ENCODE measurements at regions not wholly inside any gene's neighbourhood (a gene's known extent, or its start where the extent isn't known, plus 50 kb on each side); places are given as distances from the start of the nearest gene placed in this dataset.
"Not testable (repeated sequence)": the region's sequence is repeated elsewhere in the genome, so short reads cannot be mapped to it uniquely, and the experiment has no call there.

DNA sequence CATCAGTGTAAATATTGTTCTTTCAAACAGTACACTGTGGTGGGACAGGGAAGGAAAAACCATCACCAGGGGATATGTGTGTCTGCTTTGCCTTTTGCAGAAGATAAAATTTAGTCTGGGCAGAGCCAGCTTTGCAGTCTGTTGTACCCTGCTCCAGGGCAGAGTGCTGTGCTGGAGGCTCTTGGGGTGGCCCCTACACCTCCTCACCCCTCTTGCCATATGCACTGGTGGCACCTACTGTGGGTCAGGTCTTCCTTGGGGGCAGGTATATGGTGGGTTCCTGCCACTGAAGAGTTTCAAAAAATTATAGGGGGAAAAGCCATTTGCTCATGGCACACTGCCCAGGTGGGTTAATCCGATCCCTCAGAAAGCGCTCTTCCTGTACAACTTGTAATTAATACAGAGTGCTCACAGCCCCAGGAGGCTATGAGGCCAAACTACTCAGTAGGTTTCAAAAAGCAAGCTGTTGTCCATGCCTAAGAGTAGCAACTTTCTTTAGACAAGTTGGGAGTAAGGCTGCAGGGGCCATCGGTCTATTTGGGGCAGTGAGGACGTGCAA lies 112.7 kb upstream of the BMPER start:
- no peaks in the 10 kb centered on the region for H3K27me3 ChIP-seq (ENCODE audit: low read depth)
- H3K27ac ChIP-seq = no peak overlapping the region
- no peak for DNase-seq
- TF ChIP-seq, protein P1, sequence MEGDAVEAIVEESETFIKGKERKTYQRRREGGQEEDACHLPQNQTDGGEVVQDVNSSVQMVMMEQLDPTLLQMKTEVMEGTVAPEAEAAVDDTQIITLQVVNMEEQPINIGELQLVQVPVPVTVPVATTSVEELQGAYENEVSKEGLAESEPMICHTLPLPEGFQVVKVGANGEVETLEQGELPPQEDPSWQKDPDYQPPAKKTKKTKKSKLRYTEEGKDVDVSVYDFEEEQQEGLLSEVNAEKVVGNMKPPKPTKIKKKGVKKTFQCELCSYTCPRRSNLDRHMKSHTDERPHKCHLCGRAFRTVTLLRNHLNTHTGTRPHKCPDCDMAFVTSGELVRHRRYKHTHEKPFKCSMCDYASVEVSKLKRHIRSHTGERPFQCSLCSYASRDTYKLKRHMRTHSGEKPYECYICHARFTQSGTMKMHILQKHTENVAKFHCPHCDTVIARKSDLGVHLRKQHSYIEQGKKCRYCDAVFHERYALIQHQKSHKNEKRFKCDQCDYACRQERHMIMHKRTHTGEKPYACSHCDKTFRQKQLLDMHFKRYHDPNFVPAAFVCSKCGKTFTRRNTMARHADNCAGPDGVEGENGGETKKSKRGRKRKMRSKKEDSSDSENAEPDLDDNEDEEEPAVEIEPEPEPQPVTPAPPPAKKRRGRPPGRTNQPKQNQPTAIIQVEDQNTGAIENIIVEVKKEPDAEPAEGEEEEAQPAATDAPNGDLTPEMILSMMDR (IDR thresholded peaks at IDR 0.05) = no peak
- no peaks in the 10 kb centered on the region for H3K36me3 ChIP-seq
- H3K4me3 ChIP-seq = no peak overlapping the region
- H3K4me1 ChIP-seq = no peaks in the 10 kb centered on the region
- peak in 1 of 2 donors; percentile 25 for ATAC-seq
- H3K9me3 ChIP-seq = no peaks in the 10 kb centered on the region
- intact Hi-C loops (cut with DNase I) = no loop called here

DNA sequence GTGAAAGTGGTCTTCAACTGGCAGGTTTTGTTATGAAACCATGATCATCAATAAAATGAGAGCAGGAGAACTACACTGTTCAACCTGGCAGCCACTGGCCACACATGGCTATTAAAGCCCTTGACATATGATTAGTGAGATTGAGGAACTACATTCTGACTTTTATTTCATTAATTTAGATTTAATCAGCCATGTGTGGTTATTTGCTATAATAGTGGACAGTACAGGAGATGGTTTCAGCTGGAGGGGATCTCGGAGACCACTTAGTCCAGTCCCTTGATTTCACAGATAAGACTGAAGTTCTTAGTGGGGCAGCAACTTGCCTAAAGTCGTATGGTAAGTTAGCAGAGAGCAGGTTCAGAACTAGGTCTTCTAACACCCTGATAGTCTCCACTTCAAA lies 111.7 kb upstream of the BMPER start:
- TF ChIP-seq, protein P1 (IDR thresholded peaks at IDR 0.05) = no peak
- Histone ChIP-seq H3K4me1 (no peaks in the 10 kb centered on the region), H3K27me3 (ENCODE audit: low read depth) (no peaks in the 10 kb centered on the region), H3K27ac (no peak overlapping the region), H3K4me3 (no peak overlapping the region), H3K9me3 (no peaks in the 10 kb centered on the region), H3K36me3 (no peaks in the 10 kb centered on the region)
- DNase-seq (no peak), ATAC-seq (no peak)
- intact Hi-C loops (cut with DNase I) = no loop called here

DNA sequence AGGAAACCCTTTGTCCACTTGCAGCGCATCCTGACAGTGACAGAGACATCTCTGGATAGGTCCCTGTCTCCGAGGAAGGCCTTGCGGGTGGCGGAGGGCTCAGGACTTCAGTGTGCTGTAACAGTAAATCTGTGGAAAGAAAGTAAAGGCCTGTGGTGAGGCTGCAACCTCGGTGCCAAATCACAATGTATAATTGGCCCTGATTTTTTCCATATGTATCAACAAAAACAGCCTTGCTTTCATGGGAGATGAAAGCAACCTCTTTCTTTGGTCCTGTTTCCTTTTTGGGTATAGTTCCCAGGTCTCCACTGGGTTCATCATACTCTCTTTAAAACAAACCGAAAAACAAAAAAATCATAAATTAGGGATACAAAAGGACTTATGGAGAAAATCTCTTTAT lies 110.9 kb upstream of the BMPER start:
- DNase-seq = no peak
- Histone ChIP-seq H3K9me3 (no peaks in the 10 kb centered on the region), H3K36me3 (no peaks in the 10 kb centered on the region), H3K27ac (no peak overlapping the region), H3K4me3 (no peak overlapping the region), H3K4me1 (no peaks in the 10 kb centered on the region), H3K27me3 (ENCODE audit: low read depth) (no peaks in the 10 kb centered on the region)
- intact Hi-C loops (cut with DNase I) = no loop called here
- TF ChIP-seq, protein P1 (IDR thresholded peaks at IDR 0.05) = no peak
- no peak for ATAC-seq

DNA sequence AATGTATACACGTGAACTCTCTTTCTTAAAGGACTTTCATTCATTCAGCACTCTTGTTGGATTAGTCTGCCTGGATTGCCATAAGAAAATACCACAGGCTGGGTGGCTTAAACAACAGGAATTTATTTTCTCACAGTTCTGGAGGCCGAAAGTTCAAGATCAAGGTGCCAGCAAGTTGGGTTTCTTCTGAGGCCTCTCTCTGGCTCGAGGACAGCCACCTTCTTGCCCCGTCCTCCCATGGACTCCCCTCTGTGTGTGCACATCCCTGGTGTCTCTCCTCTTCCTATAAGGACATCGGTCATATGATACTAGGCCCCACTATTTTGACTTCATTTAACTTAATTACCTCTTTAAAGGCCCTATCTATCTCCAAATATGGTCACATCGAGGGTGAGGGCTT lies 110.4 kb upstream of the BMPER start:
- DNase-seq (no peak), ATAC-seq (no peak)
- H3K27ac ChIP-seq = no peak overlapping the region
- H3K9me3 ChIP-seq = no peaks in the 10 kb centered on the region
- TF ChIP-seq, protein P1 (IDR thresholded peaks at IDR 0.05) = no peak
- intact Hi-C loops (cut with DNase I) = no loop called here
- no peaks in the 10 kb centered on the region for H3K4me1 ChIP-seq
- no peak overlapping the region for H3K4me3 ChIP-seq
- H3K27me3 ChIP-seq (ENCODE audit: low read depth) = no peaks in the 10 kb centered on the region
- no peaks in the 10 kb centered on the region for H3K36me3 ChIP-seq

DNA sequence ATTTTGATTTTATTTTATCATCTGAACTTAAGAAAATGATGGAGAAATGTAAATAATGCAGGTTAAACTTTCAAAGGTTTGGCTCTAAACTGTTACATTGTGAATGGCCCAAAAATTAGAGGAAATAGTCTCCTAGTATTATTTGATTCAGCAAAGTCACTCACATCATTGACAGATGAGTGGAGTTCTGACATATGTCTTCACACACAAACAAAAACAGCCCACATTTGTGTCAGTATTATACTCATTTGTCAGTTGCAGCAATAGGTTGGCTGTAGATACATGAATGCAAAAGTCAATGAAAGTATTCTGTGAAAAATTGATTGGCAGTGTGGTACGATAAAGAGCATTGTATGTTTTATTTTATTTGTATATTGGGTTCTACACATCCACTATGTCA lies 108.8 kb upstream of the BMPER start:
- Histone ChIP-seq H3K27ac (no peak overlapping the region), H3K36me3 (no peaks in the 10 kb centered on the region), H3K4me3 (no peak overlapping the region), H3K27me3 (ENCODE audit: low read depth) (no peaks in the 10 kb centered on the region), H3K4me1 (no peaks in the 10 kb centered on the region), H3K9me3 (no peaks in the 10 kb centered on the region)
- TF ChIP-seq, protein P1 (IDR thresholded peaks at IDR 0.05) = no peak
- DNase-seq = no peak
- ATAC-seq = no peak
- intact Hi-C loops (cut with DNase I) = no loop called here

DNA sequence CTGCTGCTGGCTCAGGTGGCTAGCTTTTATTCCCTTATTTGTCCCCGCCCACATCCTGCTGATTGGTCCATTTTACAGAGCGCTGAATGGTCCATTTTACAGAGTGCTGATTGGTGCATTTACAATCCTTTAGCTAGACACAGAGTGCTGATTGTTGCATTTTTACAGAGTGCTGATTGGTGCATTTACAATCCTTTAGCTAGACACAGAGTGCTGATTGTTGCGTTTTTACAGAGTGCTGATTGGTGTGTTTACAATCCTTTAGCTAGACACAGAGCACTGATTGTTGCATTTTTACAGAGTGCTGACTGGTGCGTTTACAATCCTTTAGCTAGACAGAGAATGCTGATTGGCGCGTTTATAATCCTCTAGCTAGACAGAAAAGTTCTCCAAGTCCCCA lies 107.8 kb upstream of the BMPER start:
- H3K4me3 ChIP-seq; H3K27me3 ChIP-seq (ENCODE audit: low read depth); H3K4me1 ChIP-seq; DNase-seq; H3K9me3 ChIP-seq; H3K36me3 ChIP-seq; intact Hi-C loops (cut with DNase I); H3K27ac ChIP-seq; ATAC-seq: not testable (repeated sequence)
